HG03108 (cell line): ENCODE measurements at regions not wholly inside any gene's neighbourhood (a gene's known extent, or its start where the extent isn't known, plus 50 kb on each side); places are given as distances from the start of the nearest gene placed in this dataset.
A peak's percentile ranks its signal among the peaks of the same experiment; 100 is the strongest.
"Not testable (repeated sequence)": the region's sequence is repeated elsewhere in the genome, so short reads cannot be mapped to it uniquely, and the experiment has no call there.

Source experiments
- ATAC-seq: cut with Tn5 transposase; IDR thresholded peaks from one replicate; pipeline ENCODE4 v1.9.1; 2021; ENCODE audit warnings: moderate library complexity; ENCODE audit not compliant: unreplicated experiment

- ATAC-seq: no peak
Measured at GRCh38 chr3:106294121-106294520, 425.3 kb upstream of the CBLB start.

DNA sequence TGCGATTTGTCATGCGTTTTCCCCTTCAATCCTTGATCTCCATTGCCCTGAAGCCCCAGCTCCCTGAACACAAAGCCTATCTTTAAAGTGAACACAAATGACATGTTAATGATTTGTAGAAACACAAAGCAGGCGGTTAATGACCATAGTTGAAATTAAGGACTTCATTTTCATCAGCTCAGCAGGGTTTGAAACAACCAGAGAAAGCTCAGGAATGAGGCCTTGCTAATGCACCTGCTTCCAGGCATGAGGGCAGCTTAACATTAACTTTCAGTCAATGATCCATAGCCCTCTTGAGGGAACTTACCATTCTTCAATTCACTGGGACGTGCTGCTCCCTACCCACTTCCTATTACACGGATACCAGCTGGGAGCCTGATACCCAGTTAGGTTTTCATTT lies 427.2 kb upstream of the CBLB start:
- ATAC-seq: no peak

GRCh38 chr3:106299300-106300098 lies 430.7 kb upstream of the CBLB start:
- ATAC-seq: peak; percentile 60

- peak; percentile 90 for ATAC-seq
Measured at GRCh38 chr3:106302451-106303221, 433.8 kb upstream of the CBLB start.

GRCh38 chr3:106303766-106304165 lies 435.0 kb upstream of the CBLB start:
- no peak for ATAC-seq

GRCh38 chr3:106305127-106305526 lies 436.3 kb upstream of the CBLB start:
- ATAC-seq: no peak

DNA sequence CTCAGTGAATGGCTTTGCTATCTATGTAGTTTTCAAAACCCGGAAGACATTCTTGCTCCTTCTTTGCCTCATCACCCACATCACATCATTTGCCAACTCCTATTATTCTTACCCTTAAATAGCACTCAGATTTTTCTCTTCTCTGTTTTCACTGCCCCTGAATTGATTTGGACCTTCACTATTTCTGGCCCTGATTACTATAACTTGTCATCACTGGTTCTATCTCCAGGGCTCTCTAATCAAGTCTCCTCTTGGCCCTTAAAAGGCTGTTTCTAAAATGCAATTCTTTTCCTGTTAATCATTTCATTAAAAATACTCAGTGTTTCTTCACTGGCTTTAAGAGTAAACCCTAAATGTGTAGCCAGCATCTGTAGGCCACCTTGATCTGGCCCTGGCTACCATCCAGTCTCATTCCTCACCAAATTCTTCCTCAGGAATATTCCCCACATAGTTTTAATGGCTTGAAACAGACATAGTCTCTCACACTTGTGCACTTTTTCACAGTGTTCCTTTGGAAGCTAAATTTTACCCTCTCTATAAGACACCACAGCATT lies 437.1 kb upstream of the CBLB start:
- no peak for ATAC-seq

DNA sequence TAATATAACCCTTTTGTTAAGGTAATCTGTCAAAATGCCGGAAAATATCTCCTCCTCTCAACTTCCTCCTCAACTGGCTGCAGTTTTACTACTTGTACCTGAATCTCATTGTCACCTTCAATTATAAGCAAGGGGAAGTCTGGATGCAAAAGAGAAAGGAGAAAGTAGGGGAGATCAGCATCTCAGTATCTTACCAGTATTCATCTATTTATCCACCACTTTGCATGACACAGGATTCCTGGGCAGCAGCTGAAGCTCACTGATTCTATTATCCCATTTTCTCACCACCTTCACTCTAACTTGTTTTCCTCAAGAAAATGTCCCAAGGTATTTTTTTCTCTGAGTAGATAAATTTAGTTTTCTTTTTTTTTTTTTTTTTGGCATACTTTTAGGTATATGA lies 440.5 kb upstream of the CBLB start:
- no peak for ATAC-seq

- not testable (repeated sequence) for ATAC-seq
Measured at GRCh38 chr3:106309798-106310197, 441.0 kb upstream of the CBLB start.

DNA sequence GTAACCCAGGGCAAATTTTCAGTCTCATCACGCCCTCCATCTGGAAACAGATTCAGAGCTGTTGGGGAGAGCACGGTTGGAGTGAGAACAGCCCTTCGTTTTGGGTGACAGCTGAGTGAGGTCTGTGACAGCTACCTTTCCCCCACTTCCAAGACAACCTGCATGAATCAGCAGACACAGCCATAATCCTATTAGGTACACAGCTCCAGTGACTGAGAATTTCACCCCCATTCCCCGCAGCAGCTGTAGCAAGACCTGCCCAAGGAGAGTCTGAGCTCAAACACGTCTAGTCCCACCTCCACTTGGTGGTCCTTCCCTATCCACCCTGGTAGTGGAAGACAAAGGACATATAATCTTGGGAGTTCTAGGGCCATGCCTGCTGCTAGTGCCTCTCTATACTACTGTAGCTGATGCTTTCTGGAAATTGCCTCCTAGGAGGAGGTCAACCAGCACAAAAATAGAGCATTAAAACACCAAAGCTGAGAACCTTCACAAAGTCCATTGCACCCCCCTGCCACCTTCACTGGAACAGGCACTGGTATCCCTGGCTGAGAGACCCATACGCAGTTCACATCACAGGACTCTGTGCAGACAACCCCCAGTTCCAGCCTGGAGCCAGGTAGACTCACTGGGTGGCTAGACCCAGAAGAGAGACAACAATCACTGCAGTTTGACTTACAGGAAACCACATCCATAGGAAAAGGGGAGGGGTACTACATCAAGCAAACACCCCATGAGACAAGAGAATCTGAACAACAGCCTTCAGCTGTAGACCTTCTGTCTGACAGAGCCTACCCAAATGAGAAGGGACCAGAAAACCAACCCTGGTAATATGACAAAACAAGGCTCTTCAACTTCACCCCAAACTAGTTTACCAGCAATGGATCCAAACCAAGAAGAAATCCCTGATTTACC lies 448.6 kb upstream of the CBLB start:
- no peak for ATAC-seq

GRCh38 chr3:106321438-106321837 lies 452.6 kb upstream of the CBLB start:
- not testable (repeated sequence) for ATAC-seq

DNA sequence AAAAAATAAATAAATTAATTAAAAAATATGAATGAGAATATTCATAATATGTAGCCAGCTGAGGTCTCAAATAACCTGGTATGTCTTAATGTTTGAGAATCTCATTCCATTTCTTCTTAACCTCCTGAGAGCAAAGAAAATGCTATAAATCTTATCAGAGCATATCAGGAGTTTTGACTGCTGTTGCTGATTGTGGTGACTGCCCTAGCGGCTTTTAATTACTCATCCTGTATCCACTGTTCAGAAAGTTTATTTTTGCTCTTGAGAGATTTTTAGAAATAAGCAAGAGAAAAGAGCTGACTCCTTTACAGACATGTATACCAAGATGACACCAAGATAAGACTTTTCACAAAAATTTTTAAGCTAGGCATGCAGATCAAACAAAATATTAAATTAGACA lies 454.8 kb upstream of the CBLB start:
- no peak for ATAC-seq

DNA sequence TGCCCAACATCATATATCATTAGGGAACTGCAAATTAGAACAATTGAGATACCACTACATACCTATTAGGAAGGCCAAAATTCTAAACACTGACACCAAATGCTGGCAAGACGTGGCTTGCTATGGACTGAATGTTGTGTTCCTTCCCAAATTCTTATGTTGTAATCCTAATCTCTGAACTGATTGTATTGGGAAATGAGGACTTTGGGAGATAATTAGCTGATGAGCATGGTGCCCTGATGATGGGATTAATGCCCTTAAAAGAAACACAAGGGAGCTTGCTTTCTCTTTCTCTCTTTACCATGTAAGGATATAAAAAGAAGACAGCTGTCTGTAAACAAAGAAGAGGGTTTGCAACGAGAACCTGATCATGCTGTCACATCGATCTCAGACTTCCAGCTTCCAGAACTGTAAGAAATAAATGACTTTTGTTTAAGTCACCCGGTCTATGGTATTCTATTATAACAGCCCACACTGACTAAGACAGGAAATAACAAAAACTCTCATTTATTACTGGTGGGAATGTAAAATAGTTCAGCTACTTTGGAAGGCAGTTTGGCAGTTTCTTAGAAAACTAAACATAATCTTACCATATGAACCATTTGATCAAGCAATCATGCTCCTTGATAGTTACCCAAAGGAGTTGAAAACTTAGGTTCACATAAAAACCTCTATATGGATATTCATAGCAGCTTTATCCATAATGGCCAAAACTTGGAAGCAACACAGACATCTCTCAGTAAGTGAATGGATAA lies 458.3 kb upstream of the CBLB start:
- no peak for ATAC-seq

GRCh38 chr3:106327696-106328025 lies 458.8 kb upstream of the CBLB start:
- no peak for ATAC-seq

DNA sequence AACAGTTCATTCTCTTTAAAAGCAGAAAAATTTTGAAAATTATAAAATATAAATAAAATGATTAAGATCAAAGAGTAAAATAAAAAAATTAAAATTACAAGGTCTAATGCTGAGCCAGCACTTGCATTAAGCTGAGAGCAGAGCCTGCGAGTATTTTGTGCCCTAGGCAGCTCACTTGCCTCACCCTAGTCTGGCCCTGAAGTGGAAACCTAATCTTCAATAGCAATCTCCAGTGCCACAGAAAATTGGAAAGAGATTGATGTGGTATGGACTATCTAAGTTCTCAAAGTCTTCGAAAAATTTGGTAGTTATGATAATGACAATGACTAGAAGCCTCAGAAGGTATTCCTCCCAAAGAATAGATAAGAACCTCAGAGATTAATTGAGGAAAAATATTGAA lies 459.4 kb upstream of the CBLB start:
- ATAC-seq: no peak

GRCh38 chr3:106329521-106329920 lies 460.7 kb upstream of the CBLB start:
- no peak for ATAC-seq

DNA sequence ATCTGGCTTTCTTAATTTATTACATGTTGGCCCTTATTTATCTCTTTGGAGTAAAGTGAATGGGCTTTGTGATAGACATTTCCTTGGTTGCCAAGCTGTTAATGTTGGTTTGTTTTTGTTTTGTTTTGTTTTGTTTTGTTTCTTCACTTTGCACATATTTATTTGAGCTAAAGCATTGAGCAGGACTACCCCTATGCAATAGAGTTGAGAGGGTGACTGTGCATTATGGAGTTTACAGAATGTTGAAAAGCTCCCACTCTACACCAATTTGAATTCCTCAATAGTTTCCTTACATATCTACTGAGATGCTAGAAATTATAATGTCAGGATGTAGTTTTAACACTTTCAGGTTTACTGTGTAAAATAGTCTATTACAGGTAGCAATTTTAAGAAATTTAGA lies 462.8 kb upstream of the CBLB start:
- ATAC-seq: no peak

DNA sequence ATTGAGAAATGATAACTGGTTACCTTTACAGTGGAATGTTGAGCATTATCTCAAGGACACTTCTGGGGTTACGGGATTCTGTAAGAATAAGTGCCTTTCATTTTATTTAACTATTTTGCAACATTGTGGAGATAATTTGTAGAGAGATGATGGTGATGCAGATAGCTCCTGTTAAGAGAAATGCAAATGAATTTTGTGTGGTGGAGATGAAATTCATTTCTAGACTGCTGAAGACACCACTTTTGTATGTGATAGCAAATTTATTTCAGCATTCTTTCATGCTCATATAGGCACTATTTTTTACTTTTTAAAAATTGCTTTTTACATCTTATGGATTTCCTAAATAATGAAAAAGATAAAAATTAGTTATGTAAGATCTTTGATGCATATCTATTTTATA lies 463.3 kb upstream of the CBLB start:
- ATAC-seq: no peak

DNA sequence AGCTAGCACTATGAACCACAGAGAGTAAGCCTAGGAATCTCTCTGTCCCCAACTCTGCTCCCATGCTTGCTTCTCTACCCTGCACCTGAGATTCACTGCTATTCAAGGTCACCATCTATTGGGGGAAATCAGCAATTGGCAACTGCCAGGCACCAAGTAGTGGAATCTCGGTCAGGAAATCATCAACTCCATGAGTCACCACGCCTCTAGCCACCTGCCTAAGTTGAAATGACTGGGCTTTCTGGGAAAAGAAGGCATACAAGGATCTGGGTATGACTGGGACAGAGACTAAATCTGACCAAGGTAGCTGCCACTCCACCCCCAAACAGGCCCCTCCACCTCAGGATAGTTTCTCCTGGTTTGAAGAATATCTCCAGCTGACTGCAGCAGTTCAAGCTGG lies 464.1 kb upstream of the CBLB start:
- peak; percentile 77 for ATAC-seq

DNA sequence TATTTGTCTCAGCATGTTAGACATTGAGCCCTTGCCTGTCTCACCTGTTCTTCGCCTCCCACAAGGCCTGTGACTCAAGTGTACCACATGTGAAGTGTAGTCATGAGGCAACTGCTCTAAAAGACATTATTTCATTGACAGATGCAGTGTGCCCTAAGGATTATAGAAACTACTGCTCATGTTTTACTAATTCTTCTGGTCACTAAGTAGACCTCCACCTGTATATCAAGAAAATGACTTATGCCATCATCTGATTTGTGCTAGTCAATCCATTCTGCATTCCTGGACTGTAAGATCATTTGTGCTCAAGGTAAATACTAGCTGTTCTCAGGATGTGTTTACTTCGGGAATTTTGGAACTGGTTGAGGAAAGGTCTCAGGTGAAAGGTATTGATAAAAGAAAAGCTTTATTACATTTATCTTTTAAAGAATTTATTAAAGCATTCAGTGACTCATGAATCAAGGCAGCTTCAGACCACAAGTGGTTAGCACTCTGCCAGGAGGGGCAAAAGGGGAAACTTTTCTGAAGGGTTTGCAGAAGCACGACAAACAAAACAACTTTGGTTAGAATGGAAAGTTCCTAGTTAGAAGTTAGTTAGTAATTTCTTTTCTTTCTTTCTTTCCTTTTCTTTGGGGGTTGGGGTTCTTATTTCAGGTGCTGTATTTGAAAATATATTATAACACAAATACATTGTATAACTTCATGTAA lies 465.3 kb upstream of the CBLB start:
- peak; percentile 65 for ATAC-seq
